ENCODE measurements at regions not wholly inside any gene's neighbourhood (a gene's known extent, or its start where the extent isn't known, plus 50 kb on each side); places are given as distances from the start of the nearest gene placed in this dataset.

GRCh38 chr9:20170122-20170521 lies 381.3 kb upstream of the SLC24A2 start:
- in situ Hi-C loops (cut with HindIII; ENCODE audit: low pct_unique_long_range_greater_than_20kb, low sequenced_read_pairs) = no loop called here

GRCh38 chr9:20152151-20152725 lies 363.4 kb upstream of the SLC24A2 start:
- in situ Hi-C loops (cut with HindIII; ENCODE audit: low pct_unique_long_range_greater_than_20kb, low sequenced_read_pairs) = no loop called here
- no peak for DNase-seq (ENCODE audit: low read depth, low spot score)

More at GRCh38 chr9:20170122-20170521, 381.3 kb upstream of the SLC24A2 start:
- DNase-seq (ENCODE audit: low read depth, low spot score) = no peak

GRCh38 chr9:20148416-20148815 lies 359.6 kb upstream of the SLC24A2 start:
- in situ Hi-C loops (cut with HindIII; ENCODE audit: low pct_unique_long_range_greater_than_20kb, low sequenced_read_pairs) = no loop called here
- no peak for DNase-seq (ENCODE audit: low read depth, low spot score)

GRCh38 chr9:20144197-20144596 lies 355.4 kb upstream of the SLC24A2 start:
- no peak for DNase-seq (ENCODE audit: low read depth, low spot score)
- in situ Hi-C loops (cut with HindIII; ENCODE audit: low pct_unique_long_range_greater_than_20kb, low sequenced_read_pairs) = no loop called here

GRCh38 chr9:20139763-20140290 lies 351.0 kb upstream of the SLC24A2 start:
- in situ Hi-C loops (cut with HindIII; ENCODE audit: low pct_unique_long_range_greater_than_20kb, low sequenced_read_pairs) = no loop called here
- DNase-seq (ENCODE audit: low read depth, low spot score) = no peak

GRCh38 chr9:20138841-20139240 lies 350.0 kb upstream of the SLC24A2 start:
- in situ Hi-C loops (cut with HindIII; ENCODE audit: low pct_unique_long_range_greater_than_20kb, low sequenced_read_pairs) = no loop called here
- no peak for DNase-seq (ENCODE audit: low read depth, low spot score)

GRCh38 chr9:20138116-20138515 lies 349.3 kb upstream of the SLC24A2 start:
- DNase-seq (ENCODE audit: low read depth, low spot score) = no peak
- in situ Hi-C loops (cut with HindIII; ENCODE audit: low pct_unique_long_range_greater_than_20kb, low sequenced_read_pairs) = no loop called here

- in situ Hi-C loops (cut with HindIII; ENCODE audit: low pct_unique_long_range_greater_than_20kb, low sequenced_read_pairs) = no loop called here
- no peak for DNase-seq (ENCODE audit: low read depth, low spot score)
Observed at GRCh38 chr9:20137425-20137824, 348.6 kb upstream of the SLC24A2 start.

- in situ Hi-C loops (cut with HindIII; ENCODE audit: low pct_unique_long_range_greater_than_20kb, low sequenced_read_pairs) = no loop called here
- DNase-seq (ENCODE audit: low read depth, low spot score) = no peak
Observed at GRCh38 chr9:20135119-20135697, 346.4 kb upstream of the SLC24A2 start.

GRCh38 chr9:20125727-20126126 lies 336.9 kb upstream of the SLC24A2 start:
- in situ Hi-C loops (cut with HindIII; ENCODE audit: low pct_unique_long_range_greater_than_20kb, low sequenced_read_pairs) = no loop called here
- DNase-seq (ENCODE audit: low read depth, low spot score) = no peak

GRCh38 chr9:20119566-20119965 lies 330.7 kb upstream of the SLC24A2 start:
- in situ Hi-C loops (cut with HindIII; ENCODE audit: low pct_unique_long_range_greater_than_20kb, low sequenced_read_pairs) = no loop called here
- DNase-seq (ENCODE audit: low read depth, low spot score) = no peak

GRCh38 chr9:20117986-20118385 lies 329.1 kb upstream of the SLC24A2 start:
- in situ Hi-C loops (cut with HindIII; ENCODE audit: low pct_unique_long_range_greater_than_20kb, low sequenced_read_pairs) = no loop called here
- DNase-seq (ENCODE audit: low read depth, low spot score) = no peak

- in situ Hi-C loops (cut with HindIII; ENCODE audit: low pct_unique_long_range_greater_than_20kb, low sequenced_read_pairs) = no loop called here
Observed at GRCh38 chr9:20117482-20117881, 328.6 kb upstream of the SLC24A2 start.

GRCh38 chr9:20114974-20115373 lies 326.1 kb upstream of the SLC24A2 start:
- in situ Hi-C loops (cut with HindIII; ENCODE audit: low pct_unique_long_range_greater_than_20kb, low sequenced_read_pairs) = no loop called here

More at GRCh38 chr9:20117482-20117881, 328.6 kb upstream of the SLC24A2 start:
- no peak for DNase-seq (ENCODE audit: low read depth, low spot score)

GRCh38 chr9:20112205-20112783 lies 323.5 kb upstream of the SLC24A2 start:
- in situ Hi-C loops (cut with HindIII; ENCODE audit: low pct_unique_long_range_greater_than_20kb, low sequenced_read_pairs) = no loop called here
- DNase-seq (ENCODE audit: low read depth, low spot score) = no peak

More at GRCh38 chr9:20114974-20115373, 326.1 kb upstream of the SLC24A2 start:
- DNase-seq (ENCODE audit: low read depth, low spot score) = no peak

- in situ Hi-C loops (cut with HindIII; ENCODE audit: low pct_unique_long_range_greater_than_20kb, low sequenced_read_pairs) = no loop called here
- no peak for DNase-seq (ENCODE audit: low read depth, low spot score)
Observed at GRCh38 chr9:20111173-20111843, 322.5 kb upstream of the SLC24A2 start.

- in situ Hi-C loops (cut with HindIII; ENCODE audit: low pct_unique_long_range_greater_than_20kb, low sequenced_read_pairs) = no loop called here
Observed at GRCh38 chr9:20095430-20096092, 306.7 kb upstream of the SLC24A2 start.

GRCh38 chr9:20092561-20092960 lies 303.7 kb upstream of the SLC24A2 start:
- in situ Hi-C loops (cut with HindIII; ENCODE audit: low pct_unique_long_range_greater_than_20kb, low sequenced_read_pairs) = no loop called here
- DNase-seq (ENCODE audit: low read depth, low spot score) = no peak

More at GRCh38 chr9:20095430-20096092, 306.7 kb upstream of the SLC24A2 start:
- DNase-seq (ENCODE audit: low read depth, low spot score) = no peak
